Stimulated activated CD4-positive, alpha-beta T cell treated with anti-CD3 and anti-CD28 coated beads, Interleukin-4, amount 100 ng/mL, for 1 hour (primary cell): ENCODE measurements at regions not wholly inside any gene's neighbourhood (a gene's known extent, or its start where the extent isn't known, plus 50 kb on each side); places are given as distances from the start of the nearest gene placed in this dataset.
"Not testable (repeated sequence)": the region's sequence is repeated elsewhere in the genome, so short reads cannot be mapped to it uniquely, and the experiment has no call there.

Source experiments
- DNase-seq: peaks from one replicate; pipeline ENCODE4 v3.0.0-alpha.2; 2020

- no peak for DNase-seq
Observed at GRCh38 chr6:4224067-4224978, 88.9 kb upstream of the ECI2 start.

DNA sequence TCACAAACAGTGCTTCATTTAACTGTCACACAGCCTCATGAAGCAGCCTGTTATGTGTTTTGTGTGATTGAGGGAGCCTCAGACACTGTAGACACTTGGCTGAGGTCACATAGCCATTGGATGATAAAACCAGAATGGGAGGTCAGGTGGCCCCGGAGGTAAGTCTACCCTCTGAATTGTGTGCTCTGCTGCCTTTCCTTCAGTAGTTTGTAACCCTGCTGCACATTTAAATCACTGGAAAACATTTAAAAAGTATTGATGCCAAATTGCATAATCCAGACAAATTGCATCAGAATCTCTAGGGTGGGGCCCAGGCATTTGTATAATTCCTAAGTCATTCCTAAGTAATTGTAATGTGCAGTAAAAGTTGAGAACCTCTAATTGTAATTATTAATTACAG is 85.2 kb upstream of the ECI2 start:
- no peak for DNase-seq

DNA sequence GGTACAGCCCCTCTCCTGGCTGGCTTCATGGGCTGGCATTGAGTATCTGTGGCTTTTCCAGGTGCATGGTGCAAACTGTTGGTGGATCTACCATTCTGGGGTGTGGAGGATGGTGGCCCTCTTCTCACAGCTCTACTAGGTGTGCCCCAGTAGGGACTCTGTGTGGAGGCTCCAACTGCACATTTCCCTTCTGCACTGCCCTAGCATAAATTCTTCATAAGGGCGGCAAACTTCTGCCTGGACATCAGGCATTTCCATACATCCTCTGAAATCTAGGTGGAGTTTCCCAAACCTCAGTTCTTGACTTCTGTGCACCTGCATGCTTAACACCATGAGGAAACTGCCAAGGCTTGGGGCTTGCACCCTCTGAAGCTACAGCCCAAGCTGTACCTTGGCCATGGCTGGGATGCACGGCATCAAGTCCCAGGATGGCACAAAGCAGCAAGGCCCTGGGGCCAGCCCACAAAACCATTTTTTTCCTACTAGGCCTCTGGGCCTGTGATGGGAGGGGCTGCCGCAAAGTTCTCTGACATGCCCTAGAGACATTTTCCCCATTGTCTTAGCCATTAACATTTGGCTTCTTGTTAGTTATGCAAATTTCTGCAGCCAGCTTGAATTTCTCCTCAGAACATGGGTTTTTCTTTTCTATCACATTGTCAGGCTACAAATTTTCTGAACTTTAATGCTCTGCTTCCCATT is 83.4 kb upstream of the ECI2 start:
- DNase-seq: not testable (repeated sequence)

GRCh38 chr6:4212588-4212987 is 77.2 kb upstream of the ECI2 start:
- DNase-seq: no peak

- peak; percentile 66 for DNase-seq
Observed at GRCh38 chr6:4210629-4211419, 75.4 kb upstream of the ECI2 start.

- DNase-seq: no peak
Observed at GRCh38 chr6:4209196-4209595, 73.8 kb upstream of the ECI2 start.

GRCh38 chr6:4208158-4208557 is 72.8 kb upstream of the ECI2 start:
- DNase-seq: no peak

- not testable (repeated sequence) for DNase-seq
Observed at GRCh38 chr6:4203642-4204417, 68.5 kb upstream of the ECI2 start.

DNA sequence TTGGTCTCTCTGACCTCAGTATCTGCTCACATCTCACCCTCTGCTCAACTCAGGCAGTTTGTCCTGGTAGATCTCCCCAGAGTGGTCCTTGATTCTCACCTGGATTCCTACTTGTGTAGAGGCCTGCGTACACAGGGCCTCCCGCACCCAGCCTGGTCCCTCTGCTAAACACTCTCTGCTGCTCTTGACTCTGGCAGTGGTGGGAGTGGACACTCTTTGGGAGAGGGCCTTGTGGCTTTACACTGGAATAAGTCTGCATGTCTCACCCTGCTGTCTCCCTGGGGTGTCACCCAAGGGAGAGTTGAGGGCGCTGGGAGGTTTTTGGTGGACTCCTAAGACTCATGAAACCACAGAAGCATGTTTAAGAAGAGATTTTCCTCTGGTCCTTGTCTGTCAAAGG is 57.3 kb upstream of the ECI2 start:
- DNase-seq: no peak

- DNase-seq: no peak
Observed at GRCh38 chr6:4192173-4192572, 56.8 kb upstream of the ECI2 start.

DNA sequence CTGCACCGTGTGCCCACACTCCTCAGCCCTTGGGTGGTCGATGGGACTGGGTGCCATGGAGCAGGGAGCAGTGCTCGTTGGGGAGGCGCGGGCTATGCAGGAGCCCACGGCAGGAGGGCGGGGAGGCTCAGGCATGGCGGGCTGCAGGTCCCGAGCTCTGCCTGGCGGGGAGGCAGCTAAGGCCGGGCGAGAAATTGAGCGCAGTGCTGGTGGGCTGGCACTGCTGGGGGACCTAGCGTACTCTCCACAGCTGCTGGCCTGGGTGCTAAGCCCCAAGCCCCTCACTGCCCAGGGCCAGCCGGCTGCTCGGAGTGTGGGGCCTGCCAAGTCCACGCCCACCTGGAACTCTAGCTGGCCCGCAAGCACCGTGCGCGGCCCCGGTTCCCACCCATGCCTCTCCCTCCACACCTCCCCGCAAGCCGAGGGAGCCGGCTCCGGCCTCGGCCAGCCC is 55.9 kb upstream of the ECI2 start:
- DNase-seq: no peak

- no peak for DNase-seq
Observed at GRCh38 chr6:4189249-4189648, 53.9 kb upstream of the ECI2 start.

- DNase-seq: no peak
Observed at GRCh38 chr6:4188801-4189200, 53.4 kb upstream of the ECI2 start.

DNA sequence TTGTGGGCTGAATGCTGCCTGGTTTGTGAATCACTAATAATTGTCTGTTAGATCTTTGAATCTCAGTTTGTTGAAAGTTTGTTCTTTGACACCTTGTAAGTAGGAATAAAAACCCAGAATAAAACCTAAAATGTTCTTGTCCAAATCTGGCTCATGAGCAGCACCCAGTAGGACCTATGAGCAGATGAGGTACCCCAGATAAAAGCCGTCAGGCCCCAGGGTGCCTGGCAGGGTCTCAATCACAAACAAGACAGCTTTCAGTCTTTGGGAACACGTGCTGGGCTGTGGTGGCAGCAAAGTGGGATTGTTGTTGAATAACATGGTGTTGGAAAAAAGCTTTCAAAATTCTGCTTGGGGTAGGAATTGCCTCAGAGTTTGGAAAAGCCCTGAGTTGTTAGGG is 52.1 kb upstream of the ECI2 start:
- no peak for DNase-seq

GRCh38 chr6:4186385-4186784 is 51.0 kb upstream of the ECI2 start:
- no peak for DNase-seq

- no peak for DNase-seq
Observed at GRCh38 chr6:4185846-4186245, 50.5 kb upstream of the ECI2 start.

GRCh38 chr6:4185419-4185818 is 50.0 kb upstream of the ECI2 start:
- peak; percentile 13 for DNase-seq
